ENCODE measurements at regions not wholly inside any gene's neighbourhood (a gene's known extent, or its start where the extent isn't known, plus 50 kb on each side); places are given as distances from the start of the nearest gene placed in this dataset.

GRCh38 chr15:70199540-70200410 is 102.1 kb upstream of the TLE3 start:
- no peak for DNase-seq (ENCODE audit: low read depth)

DNA sequence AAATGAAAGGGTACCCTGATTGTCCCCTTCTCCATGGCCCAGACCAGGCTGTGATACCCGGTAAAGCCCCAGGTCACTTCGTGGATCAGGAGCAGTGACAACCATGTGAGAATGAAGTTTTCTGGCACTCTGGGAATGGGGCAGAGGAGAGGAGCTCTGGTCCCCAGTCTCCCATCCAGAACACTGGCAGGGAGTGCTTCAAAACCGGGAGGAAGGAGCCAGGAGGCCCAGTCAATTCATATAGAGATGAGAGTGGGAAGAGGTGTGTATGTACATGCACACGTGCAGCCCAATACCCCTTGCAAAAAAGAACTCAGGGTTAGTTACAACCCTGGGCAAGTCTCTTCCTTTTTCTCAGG is 101.4 kb upstream of the TLE3 start:
- DNase-seq (ENCODE audit: low read depth): no peak

- no peak for DNase-seq (ENCODE audit: low read depth)
Observed at GRCh38 chr15:70198441-70199123, 100.9 kb upstream of the TLE3 start.

DNA sequence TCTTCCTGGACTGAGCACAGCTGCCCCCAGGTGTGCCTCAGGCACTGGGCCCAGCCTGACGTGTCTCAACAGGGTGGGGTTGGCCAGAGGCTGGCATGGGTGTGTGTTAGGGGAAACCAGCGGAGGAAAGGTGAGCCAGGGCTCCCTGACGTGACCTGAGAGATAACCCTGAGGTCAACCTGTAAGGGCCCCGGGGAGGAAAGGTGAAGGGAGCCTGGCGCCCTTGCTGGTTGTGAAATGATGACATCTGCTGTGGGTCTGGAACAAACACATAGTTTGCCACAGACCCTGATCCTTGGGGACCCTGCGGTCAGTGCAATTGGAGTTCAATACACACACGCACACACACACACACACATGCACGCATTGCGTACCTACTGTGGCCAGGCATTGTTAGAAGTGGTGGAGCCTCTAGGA is 100.2 kb upstream of the TLE3 start:
- no peak for DNase-seq (ENCODE audit: low read depth)

DNA sequence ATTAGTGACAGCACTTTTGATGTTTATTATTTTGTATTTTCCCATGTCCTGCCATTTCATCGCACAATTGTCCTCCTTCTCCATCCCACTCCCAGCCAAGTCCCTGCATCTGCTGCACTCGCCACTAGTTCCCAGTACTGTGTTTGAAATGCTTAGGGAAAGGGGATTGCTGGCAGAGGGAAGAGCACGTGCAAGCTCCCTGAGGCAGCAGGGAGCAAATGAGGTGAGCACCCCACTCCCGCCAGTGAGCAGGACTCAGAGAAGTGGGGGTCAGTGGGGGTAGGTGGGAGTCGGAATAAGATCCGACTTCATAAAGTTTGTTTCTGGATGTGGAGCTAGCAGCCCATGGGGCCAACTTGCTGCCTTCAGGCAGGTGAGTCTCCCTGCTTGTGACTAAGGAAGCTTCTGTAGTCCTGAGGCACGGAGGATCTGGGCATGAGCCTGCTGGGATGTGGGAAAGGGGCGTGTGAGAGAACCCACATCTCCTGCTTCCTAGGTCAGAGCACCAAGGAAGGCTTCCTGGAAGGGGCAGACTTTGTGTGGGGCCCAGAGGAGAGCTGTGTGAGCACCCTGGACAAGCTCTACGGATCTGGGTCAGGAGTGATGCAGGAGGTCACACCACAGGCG is 99.7 kb upstream of the TLE3 start:
- DNase-seq (ENCODE audit: low read depth): no peak

DNA sequence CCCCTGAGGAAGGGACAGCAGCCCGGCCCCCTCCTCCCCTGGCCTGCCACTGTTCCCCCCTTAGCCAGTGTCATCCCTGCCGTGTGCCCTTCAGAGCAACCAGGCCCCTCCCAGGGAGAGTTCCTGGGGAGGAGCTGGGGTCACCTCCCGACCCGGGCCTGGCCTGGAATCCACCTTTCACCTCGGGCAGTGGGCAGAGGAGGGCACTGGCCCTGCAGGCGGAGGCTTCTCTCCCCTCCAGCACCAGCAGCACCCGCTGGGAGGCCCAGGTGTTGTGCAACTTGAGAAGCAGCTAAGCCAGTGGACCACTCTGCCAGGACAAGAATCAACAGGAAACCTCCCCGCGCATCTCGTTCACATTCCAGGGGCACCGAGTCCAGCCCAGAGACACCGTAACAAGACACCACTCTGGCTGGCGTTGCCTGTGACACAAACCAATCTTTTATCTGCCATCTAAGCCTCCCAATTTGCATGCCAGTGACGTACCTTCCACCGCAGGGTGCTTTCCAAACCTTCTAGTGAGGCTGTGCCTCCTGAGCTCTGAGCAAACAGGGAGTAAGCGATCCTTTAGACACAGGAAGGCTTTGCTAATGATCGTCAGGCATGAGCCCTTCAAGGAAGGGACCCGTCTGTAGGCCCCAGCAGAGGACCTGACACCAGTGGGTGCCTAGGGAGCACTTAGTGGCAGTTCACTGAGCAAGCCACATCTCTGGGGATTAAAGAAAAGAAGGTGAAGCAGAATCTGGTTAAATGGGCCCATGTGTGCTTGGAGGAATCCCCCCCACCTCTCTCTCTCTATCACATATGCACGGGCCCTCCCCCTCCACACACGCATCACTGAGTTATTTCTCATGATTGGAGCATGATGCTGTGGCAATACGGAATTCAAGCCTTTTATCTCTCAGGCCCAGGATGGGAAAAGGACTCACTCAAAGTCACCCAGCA is 98.9 kb upstream of the TLE3 start:
- DNase-seq (ENCODE audit: low read depth): no peak

DNA sequence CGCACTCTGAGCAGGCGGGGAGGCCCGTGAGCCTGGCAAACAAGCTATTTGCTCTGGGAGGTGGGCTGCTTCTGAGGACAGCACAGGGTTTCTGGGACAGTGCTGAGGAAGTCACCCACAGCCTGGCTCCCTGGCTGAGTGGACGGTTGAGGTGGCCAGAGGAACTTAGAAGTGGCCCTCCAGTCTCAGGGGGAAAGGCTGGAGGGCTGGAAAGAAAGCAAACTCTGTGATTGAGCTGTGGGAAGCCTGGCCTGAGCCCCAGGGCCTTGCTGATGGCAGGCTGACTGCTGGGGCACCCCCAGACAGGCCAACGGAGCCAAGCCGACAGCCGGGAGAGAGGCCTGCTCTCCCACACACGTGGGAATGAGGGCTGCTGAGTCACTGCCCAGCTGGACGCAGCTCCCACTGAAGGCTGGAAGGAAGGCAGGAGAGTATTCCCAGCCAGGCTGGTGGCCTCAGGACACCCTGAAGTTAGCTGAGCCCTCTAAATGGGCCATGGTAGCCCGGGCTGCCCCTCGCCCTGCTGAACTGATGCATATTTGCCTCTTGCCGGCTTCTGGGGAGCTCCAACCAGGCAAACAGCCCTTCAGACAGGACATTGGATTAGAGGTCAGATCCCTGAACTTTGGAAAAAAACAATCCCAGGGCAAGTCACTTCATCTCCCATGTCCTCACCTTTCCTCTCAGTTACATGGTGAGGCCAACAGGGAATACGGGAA is 98.0 kb upstream of the TLE3 start:
- DNase-seq (ENCODE audit: low read depth): peak; percentile 30

GRCh38 chr15:70195171-70195570 is 97.5 kb upstream of the TLE3 start:
- DNase-seq (ENCODE audit: low read depth): no peak

- no peak for DNase-seq (ENCODE audit: low read depth)
Observed at GRCh38 chr15:70194266-70194665, 96.5 kb upstream of the TLE3 start.

- no peak for DNase-seq (ENCODE audit: low read depth)
Observed at GRCh38 chr15:70193734-70194133, 96.0 kb upstream of the TLE3 start.

GRCh38 chr15:70192490-70192889 is 94.8 kb upstream of the TLE3 start:
- DNase-seq (ENCODE audit: low read depth): no peak

GRCh38 chr15:70192041-70192440 is 94.3 kb upstream of the TLE3 start:
- no peak for DNase-seq (ENCODE audit: low read depth)

DNA sequence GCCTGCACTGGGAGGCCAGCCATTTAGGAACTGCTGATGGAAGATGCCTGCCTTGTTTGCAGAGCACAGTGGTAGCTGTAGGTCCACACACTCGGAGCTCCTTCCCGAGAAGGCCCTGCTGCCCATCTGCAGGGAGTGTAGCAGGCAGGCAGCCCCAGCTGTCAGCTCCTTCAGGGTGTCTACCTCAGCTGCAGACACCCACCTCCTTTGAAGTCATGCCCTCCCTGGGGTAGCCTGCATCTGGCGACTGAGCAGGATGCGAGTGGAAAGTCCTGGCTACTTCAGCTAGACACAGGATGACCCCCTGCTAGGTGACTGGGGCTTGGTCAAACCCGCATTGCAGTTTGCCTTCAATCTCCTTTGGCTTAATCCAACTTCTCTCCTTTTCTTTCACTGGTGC is 93.2 kb upstream of the TLE3 start:
- DNase-seq (ENCODE audit: low read depth): no peak

DNA sequence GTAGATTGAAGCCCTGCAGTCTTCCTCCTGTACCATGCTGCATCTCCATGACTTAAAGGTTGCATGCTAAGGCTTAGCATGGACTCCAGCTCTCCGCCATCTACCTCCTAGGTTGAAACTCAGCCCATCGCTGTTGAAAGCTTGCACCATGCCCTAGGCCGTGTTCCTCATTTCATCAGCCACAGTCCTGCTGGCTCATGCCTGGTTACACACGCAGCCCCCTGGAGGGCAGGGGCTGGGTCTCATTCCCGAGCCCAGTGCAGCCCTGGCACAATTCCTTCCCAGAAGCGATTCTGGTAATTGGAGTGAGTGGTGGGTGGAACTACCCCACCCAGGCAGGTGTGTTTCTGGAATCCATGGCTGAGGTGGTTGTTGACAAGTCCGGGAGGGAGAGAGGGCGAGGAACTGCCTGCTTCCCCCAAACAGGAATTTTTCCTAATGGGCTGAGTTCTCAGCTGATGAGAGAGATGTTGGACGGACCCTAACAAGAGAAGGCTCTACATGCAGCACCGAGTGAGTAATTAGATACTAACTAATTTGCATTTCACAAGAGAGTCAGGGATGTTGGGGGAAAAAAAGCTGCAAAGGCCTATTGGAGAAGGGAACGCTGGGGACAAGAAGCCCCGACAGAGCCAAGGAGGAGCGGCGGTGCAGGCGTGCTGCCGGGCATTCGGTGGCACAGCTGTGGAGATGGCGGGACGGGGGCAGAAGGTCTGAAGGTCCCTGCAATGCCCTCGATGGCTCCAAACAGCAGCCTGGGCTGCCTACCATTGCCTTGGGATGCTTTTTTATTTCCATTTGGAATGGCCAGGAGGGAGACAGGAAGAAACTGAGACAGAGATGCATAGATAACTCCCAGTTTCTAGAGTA is 92.3 kb upstream of the TLE3 start:
- no peak for DNase-seq (ENCODE audit: low read depth)

DNA sequence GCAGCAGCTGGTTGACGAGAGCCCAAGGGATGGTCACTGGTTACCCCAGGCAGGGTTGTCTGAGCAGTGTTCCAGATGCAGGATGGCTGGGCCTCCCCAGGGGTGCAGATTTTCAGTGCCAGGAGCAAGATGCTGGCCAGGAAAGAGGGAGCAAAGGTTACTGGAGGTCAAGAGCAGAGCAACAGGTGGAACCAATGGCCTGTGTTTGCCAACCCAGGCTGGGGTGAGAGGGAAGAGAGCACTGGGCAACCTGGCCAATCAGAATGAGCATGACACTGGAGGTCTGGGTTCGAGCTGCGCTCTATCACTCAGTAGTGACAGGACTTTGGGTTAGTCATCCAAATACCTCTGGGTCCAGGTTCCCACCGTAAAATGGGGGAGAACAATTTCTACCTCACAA is 90.6 kb upstream of the TLE3 start:
- DNase-seq (ENCODE audit: low read depth): no peak

DNA sequence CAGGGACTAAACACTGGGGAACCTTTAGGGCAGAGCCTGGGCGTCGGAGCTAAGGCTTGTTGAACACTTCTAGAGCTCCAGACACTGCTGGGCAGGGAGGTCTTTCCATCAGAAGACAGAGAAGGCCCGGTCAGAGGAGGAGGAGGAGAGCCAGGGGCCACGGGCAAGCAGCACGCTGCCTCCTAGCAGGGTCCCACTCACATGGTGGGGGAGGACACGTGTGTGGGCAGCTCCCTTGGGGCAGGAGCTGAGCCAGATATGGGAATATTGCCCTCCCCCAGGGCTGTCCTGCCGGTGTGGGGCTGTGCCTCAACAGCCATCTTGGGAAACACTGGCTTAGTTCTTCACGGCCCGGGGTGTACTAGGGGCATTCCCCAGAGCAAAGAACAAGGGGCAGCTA is 89.6 kb upstream of the TLE3 start:
- DNase-seq (ENCODE audit: low read depth): no peak

DNA sequence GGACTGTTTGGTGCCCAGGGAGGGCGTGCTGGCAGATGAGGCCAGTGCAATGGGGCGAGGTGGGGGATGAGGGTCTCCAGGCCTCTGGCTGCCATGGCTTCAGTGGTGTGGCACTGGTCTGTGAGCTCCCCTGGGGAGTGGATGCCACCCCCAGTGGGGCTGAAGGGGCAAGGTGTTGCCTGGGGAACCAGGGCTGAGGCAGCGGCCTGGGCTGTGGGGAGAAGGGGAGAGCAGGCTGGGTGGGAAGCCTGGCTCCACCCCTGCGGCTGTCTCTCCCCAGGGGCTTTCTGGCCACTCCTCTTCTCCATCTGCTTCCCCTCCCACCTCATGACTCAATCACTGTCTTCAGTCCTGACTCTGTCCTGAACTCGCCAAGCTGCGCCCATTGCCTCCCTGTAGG is 88.4 kb upstream of the TLE3 start:
- no peak for DNase-seq (ENCODE audit: low read depth)

- DNase-seq (ENCODE audit: low read depth): no peak
Observed at GRCh38 chr15:70185251-70185711, 87.6 kb upstream of the TLE3 start.

DNA sequence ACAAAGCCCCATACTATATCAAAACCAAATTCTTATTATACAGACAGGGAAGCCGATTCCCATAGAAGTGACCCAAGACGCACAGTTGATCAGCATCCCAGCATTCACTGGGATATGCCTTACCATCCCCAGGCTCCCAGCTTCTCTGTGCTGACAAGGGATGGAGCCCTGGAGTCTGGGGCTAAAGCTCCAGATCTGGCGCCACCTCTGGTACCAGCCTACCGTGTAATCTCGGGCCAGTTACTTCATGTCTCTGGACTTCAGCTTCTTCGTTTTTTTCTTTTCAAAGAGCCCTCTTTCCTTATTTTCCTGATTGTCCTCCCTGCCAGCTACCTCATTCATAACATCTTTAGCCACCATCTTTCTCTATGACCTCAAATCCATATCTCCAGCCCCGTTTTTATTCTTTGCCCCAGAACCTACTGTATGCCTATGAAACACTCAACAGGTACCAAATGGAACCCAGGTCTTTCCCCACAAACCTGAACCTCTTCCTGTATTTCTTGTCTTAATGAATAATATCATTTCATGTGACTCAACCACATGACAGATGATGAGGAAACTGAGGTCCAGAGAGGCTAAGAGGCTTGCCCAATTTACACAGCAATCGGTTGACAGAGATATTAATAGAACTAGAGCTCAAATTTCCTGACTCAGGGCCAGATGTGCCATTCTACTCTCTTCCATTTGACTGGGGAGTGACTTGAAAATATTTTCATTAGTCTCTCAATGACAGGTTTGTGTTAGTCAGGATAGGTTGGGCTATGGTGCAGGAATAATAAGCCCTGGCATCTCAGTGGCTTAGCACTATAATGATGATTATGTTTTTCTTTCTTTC is 85.4 kb upstream of the TLE3 start:
- no peak for DNase-seq (ENCODE audit: low read depth)
